CD4-positive, alpha-beta T cell treated with Interleukin-21 for 1 hour (primary cell): ENCODE measurements at regions not wholly inside any gene's neighbourhood (a gene's known extent, or its start where the extent isn't known, plus 50 kb on each side); places are given as distances from the start of the nearest gene placed in this dataset.
A peak's percentile ranks its signal among the peaks of the same experiment; 100 is the strongest.

Experiments
- DNase-seq: peaks from one replicate; pipeline ENCODE4 v3.0.0-alpha.2; 2020

GRCh38 chr1:186620566-186621350 is 59.5 kb downstream of the PTGS2 start:
- DNase-seq, result no peak

DNA sequence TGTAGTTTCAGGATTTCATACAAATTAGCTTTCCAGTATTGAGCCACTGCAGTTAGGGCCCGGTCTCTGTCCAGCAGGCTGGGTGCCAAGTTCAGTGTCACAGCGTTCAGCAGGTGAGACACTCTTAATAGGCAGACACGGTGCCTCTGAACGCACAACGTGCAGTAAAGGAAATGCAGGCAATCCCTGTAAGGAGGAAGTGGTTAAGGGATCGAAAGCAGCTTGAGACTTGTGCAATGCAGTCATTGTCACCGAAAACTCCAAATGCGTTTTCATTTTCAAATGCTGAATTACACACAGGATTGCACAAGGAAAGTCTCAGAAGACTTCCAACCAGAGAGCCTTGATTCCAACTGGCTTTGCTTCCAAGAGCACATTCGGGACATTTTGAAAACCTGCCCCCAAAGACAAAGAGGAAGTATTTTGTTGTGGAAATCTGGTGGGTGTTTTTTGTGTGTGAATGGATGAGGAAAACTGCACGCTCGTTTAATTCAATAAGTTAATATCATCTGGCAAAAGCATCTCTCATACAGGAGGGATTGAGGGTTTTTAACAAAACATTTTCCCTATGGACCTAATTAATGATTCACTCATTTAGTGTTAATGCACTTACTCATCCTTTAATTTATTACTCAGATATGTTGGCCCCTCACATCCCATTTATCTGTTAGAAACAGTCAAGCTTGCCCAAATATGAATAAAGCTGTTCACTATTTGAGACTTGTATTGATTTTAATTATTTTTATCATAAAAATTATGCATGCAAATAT is 61.6 kb downstream of the PTGS2 start:
- DNase-seq, result peak; percentile 47

DNA sequence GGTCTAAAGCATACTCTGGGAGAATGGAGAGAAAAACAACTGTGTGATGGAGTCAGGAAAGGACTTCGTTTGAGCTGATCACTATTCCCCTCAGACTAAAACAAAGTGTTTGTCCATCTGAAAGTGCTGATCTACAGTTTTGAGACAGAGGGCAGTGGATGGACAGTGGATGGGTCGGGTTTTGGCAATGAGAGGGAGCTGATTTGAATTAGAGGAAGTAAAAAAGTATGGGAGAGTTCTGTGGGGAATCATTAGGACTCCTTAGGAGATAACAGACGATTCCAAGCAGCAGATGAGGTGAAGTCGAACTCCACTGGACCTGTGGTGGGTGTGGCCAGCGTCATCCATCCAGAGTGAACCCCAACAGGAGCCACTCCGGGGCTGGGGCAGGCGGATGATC is 62.3 kb downstream of the PTGS2 start:
- DNase-seq, result no peak

DNA sequence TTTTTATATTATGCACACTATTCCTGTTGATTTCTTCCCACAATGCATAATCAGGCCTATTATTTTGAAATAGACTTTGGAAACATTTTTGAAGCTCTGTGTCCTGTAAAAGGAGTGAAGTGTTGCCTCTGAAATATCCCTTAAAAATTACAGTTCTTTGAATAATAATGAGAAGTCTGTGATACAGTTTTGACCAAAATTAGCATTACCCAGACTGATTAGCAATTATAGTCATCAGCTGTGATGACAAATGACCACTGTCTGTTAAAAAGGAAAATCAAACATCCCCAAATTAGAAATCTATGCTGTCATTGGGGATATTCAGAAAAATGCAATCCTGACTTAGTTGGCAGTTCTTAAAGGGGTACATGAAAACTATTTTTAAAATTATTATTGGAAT is 63.7 kb downstream of the PTGS2 start:
- DNase-seq, result no peak

GRCh38 chr1:186615332-186615731 is 64.9 kb downstream of the PTGS2 start:
- DNase-seq, result no peak

DNA sequence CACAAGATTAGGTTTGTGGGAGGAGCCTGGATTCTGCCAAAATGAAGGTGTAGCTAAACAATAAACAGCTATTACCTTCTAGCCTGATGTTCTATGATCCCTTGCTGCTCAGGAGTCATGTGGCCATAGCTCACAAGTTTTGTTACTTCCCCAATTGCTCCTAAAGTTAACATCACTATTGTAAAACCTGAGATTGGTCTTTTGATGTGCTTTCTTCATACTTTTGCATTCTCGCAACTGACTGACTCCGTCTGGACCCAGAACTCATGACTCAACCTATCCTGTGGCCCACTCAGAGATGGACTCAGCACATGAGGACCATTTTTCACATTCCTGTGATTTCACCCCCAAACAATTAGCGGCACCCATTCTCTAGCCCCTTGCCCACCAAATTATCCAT is 69.1 kb downstream of the PTGS2 start:
- no peak for DNase-seq

GRCh38 chr1:186609183-186609582 is 71.0 kb downstream of the PTGS2 start:
- DNase-seq, result no peak

- DNase-seq, result peak; percentile 20
Observed at GRCh38 chr1:186605762-186606350, 74.4 kb downstream of the PTGS2 start.

DNA sequence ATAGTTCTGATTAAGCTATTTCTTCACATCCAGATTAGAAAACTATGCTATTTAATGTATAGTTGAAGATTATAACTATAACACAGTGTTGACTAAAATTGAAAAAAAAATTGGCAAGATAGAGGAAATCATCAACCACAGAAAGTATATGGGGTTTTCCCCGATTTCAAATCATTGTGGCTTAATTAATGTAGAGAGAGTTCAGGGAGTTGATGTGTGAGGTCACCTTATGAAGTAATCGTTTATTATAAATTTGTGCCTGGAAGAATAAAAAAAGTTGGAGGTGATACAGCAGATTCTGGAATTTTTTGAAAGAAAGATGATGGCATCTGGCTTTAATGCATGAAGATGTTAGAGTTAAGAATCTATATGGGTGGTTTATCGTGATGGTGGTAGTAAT is 84.3 kb downstream of the PTGS2 start:
- DNase-seq, result no peak

GRCh38 chr1:186578325-186579016 is 101.8 kb downstream of the PTGS2 start:
- DNase-seq, result no peak

DNA sequence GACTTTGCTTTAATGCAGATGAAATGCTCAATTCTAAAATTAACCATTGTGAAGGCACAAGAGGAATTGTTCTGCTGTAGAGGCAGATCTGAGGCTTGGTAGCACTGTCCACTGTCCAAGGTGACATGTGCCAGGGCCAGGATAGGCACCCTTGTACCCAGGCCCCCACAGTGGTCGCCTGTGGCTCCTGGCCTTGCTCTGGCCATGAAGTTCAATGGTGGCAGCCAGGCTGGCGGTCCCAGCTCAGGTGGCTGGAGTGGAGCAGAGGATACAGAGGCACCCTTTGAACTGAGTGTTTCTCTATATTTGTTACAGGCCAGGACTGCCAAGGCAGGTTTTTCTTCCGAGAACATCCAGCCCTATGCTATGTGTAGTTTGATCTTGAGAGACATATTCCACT is 102.6 kb downstream of the PTGS2 start:
- no peak for DNase-seq

- DNase-seq, result no peak
Observed at GRCh38 chr1:186577216-186577615, 103.0 kb downstream of the PTGS2 start.

DNA sequence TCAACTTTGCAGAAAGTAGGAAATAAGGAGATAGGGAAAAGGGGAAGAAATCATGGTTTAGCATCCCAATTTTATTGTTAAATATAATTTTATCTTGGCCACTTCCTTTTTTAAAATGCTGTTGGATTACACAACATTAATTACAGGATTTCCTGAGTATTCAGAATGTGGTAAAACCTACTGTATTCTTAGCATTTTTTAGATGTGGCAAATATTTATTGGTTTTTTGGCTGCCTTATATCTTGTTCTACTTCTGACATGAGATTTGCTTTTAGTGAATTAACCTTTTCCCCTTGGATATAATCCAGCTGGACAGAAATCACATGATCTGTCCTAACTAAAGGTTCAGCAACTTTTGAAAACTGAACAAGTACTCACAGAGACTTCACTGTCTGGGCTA is 104.9 kb downstream of the PTGS2 start:
- DNase-seq, result no peak

DNA sequence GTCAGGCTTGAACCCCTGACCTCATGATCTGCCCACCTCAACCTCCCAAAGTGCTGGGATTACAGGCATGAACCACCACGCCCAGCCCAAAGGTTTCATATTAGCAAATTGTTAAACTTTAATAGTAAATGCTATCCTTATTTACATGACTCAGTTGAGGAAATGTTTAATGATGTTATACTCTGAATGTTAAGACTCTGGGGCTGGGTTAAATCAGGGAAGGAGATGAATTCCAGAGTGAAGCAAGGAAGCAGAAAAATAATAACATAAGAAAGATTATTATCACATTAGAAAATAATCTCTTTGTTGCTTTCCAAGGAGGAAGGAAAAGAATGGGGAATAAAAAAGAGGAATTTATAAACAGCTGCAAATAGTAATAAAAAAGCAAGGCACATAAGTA is 105.3 kb downstream of the PTGS2 start:
- DNase-seq, result no peak

GRCh38 chr1:186572509-186572908 is 107.7 kb downstream of the PTGS2 start:
- no peak for DNase-seq

DNA sequence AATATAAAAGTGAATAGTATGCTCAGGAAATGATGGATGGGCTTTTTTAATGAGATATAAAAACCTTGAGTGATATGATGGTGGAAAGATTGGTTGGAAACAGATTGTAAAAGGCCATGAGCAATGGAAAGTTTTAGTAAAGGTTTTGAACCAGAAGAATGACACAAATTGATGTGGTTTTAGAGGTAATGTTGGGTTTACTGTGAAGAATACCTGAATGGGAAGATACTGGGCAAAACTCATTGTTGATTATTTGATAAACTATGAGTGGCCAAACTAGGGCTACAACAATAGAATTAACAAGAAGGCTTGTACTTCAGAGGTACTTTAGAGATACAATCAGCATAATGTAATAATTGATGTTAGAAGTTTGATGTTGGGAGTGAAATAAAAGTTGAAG is 108.5 kb downstream of the PTGS2 start:
- no peak for DNase-seq

DNA sequence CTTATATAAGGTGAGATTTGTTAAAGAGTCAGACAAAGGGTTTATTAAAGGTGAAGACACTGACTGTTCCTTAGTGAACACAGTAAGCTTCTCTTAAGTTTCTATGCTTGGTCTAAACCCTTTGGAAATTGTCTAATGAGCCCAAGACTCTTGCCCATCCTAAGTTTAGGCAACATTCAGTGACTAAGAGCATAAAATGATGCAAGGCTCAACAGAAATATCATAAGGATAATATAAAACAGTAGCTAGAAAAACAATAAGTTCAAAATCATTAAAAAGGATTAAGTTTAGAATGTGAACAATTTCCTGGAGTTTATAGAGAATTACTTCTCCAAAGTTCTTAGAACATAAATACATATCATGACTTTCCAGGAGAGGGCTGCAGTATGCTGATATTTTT is 108.9 kb upstream of the PDC start:
- DNase-seq, result no peak

DNA sequence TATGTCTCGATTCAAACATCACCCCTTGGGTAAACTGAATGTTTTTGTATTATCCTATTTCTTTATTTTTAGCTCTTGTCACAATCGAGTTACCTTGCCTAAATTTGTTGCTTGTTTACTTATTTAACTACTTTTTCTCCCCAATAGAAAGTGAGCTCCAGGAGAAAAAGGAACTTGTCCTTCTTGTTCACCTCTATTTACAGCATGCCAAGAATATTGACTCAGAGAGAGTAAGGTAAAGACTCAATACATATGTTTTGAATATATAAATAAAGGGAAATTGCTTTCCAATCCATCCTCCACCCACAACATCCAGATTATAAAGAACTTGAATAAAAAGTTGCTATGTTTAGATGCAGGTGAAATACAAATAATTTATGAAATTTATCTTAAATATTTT is 107.3 kb upstream of the PDC start:
- DNase-seq, result no peak

GRCh38 chr1:186566140-186566855 is 105.4 kb upstream of the PDC start:
- no peak for DNase-seq

GRCh38 chr1:186564582-186564981 is 103.7 kb upstream of the PDC start:
- no peak for DNase-seq

DNA sequence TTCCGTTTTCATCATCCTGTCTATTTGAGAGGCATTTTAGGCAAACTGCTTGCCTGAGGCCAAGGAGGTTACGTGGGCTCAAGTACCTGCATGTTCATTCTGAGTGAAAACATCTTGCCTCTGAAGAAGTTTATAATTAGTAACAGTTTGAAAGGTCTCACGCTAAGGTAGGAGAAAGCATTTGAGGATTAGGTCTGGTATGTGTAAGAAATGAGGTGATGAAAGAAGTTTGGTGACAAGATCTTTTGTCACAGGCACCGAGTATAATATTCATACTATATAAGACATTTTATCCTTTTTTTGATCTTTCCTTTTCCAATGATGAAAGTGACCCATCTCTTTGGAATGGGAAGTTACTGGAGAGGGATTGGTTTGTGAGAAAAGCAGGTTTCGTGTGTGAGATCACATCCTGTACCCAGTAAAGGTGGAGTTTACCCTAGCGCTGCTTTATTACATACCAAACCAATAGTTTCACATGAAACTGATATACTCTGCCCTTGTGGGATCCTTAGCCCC is 98.7 kb upstream of the PDC start:
- DNase-seq, result no peak

DNA sequence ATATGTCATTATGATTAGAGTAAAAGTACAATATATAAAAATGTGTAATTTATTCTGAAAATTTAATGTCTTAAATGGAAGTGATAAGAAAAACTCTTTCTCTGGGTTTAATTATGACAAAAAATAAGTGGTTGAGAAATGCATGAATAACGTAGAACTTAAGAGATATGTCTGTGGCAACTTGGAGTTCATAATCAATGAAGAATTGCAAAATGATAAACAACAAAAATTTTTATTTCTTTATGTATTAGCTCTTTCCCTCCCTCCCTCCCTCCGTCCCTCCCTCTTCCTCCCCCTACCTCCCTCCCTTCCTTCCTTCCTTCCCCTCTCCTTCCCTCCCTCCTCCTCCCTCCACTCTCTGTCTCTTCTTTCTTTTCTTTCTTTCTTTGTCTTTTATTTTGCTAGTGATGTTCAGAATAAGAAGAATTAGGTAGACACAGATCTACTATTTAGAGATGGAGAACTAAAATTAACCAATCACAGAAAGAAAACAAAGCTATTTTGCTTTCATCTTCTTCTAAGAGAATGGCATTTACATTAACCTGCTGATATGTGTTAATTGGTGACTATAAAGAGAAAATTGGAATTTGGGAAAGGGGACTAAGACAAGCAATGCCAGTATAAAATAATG is 96.3 kb upstream of the PDC start:
- DNase-seq, result no peak
